ENCODE measurements at regions not wholly inside any gene's neighbourhood (a gene's known extent, or its start where the extent isn't known, plus 50 kb on each side); places are given as distances from the start of the nearest gene placed in this dataset.

DNA sequence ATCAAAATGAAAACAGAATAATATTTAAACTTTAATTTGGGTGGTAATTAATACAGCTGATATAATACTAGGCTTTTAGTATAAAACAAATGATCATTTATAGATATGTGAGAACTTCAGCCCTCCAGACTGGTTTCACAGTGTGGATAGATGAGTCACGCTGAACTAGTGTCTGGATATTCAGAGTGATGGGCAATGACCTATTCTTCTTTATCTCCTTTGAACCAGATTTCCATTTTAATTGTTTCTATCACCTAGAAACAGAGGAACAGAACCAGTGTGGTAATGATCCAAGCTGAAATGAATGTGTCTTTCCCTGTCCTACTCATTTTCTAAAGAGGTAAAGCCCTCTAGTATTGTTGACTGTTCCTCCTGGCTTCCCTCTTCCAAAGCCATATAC, 155.2 kb upstream of the GK2 start:
- TF ChIP-seq, protein P1, sequence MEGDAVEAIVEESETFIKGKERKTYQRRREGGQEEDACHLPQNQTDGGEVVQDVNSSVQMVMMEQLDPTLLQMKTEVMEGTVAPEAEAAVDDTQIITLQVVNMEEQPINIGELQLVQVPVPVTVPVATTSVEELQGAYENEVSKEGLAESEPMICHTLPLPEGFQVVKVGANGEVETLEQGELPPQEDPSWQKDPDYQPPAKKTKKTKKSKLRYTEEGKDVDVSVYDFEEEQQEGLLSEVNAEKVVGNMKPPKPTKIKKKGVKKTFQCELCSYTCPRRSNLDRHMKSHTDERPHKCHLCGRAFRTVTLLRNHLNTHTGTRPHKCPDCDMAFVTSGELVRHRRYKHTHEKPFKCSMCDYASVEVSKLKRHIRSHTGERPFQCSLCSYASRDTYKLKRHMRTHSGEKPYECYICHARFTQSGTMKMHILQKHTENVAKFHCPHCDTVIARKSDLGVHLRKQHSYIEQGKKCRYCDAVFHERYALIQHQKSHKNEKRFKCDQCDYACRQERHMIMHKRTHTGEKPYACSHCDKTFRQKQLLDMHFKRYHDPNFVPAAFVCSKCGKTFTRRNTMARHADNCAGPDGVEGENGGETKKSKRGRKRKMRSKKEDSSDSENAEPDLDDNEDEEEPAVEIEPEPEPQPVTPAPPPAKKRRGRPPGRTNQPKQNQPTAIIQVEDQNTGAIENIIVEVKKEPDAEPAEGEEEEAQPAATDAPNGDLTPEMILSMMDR (IDR thresholded peaks at IDR 0.05) = no peak
- no peak for TF ChIP-seq POLR2A (IDR thresholded peaks at IDR 0.05)

All from sigmoid colon (tissue), 3 donors.